Kidney epithelial cell (primary cell): ENCODE measurements at regions not wholly inside any gene's neighbourhood (a gene's known extent, or its start where the extent isn't known, plus 50 kb on each side); places are given as distances from the start of the nearest gene placed in this dataset.
A peak's percentile ranks its signal among the peaks of the same experiment; 100 is the strongest.

ENCODE experiments used
- DNase-seq: peaks from one replicate; pipeline ENCODE4 v3.0.0-alpha.2; 2010; ENCODE audit warnings: low read depth
- H3K27me3 ChIP-seq: 2 replicates; pipeline ENCODE4 v1.6.0; 2011; ENCODE audit warnings: low read length; ENCODE audit not compliant: control insufficient read depth, insufficient read depth
- H3K36me3 ChIP-seq: 2 replicates; pipeline ENCODE4 v1.5.1; 2011; ENCODE audit warnings: low read length; ENCODE audit not compliant: control insufficient read depth, insufficient read depth
- H3K4me3 ChIP-seq: 2 replicates; pipeline ENCODE4 v1.5.1; 2011; ENCODE audit warnings: low read depth, mild to moderate bottlenecking, control low read depth, low read length
- TF ChIP-seq, protein P1 (sequence below): IDR thresholded peaks from 2 replicates; pipeline ENCODE4 v1.5.1; 2011; ENCODE audit warnings: mild to moderate bottlenecking, moderate library complexity, low read length, control low read depth, inconsistent platforms; ENCODE audit not compliant: insufficient read depth, poor library complexity, severe bottlenecking

DNA sequence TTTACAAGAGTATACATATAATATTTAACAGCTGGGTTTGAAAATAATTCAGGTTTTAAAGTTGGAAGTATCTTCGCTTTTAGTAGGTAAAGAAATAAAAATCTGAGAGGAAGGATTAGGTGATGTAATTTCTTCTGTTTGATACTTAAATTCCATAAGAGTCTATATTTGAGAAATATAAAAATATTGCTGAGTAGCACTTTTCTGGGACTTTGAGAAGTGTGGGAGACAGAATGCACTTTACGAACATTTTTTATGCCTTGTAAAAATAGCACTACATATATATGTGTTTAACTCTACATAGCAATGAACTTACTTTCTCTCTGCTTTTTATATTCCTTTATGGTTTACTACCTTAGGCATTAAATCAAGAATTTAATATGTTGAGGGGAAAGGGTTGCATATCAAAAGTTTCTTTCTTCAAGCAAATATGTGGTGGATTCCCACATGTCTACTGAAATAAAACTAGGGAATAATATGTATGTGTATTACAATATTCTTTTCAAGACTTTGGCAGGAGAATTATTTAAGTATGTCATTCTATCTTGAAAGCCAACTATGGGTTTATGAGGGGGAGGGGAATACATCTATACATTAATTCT is 266.7 kb upstream of the ADAMTS5 start:
- Histone ChIP-seq H3K27me3 (no peaks in the 10 kb centered on the region), H3K36me3 (no peaks in the 10 kb centered on the region), H3K4me3 (no peak overlapping the region)
- no peak for DNase-seq
- TF ChIP-seq, protein P1, sequence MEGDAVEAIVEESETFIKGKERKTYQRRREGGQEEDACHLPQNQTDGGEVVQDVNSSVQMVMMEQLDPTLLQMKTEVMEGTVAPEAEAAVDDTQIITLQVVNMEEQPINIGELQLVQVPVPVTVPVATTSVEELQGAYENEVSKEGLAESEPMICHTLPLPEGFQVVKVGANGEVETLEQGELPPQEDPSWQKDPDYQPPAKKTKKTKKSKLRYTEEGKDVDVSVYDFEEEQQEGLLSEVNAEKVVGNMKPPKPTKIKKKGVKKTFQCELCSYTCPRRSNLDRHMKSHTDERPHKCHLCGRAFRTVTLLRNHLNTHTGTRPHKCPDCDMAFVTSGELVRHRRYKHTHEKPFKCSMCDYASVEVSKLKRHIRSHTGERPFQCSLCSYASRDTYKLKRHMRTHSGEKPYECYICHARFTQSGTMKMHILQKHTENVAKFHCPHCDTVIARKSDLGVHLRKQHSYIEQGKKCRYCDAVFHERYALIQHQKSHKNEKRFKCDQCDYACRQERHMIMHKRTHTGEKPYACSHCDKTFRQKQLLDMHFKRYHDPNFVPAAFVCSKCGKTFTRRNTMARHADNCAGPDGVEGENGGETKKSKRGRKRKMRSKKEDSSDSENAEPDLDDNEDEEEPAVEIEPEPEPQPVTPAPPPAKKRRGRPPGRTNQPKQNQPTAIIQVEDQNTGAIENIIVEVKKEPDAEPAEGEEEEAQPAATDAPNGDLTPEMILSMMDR: no peak

DNA sequence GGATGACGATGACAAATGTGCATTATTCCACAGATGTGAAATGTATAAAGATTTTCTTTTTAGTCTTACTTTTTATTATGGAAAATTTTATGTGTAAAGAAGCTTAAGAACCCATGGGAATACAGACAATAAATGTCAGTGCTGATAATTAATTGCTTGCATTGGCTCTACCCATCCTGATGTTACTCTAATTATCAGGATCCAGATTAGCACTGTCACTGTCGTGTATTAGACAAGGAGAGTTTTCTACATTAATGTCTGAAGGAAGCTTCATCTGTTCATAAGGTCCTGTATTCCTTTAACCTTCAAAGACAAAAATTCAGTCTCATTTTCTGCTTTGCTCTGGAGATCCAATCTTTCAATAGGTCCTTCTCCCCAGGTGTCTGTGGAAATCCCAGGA is 259.1 kb upstream of the ADAMTS5 start:
- Histone ChIP-seq H3K4me3 (no peak overlapping the region), H3K27me3 (no peaks in the 10 kb centered on the region), H3K36me3 (no peaks in the 10 kb centered on the region)
- TF ChIP-seq, protein P1: no peak
- no peak for DNase-seq

DNA sequence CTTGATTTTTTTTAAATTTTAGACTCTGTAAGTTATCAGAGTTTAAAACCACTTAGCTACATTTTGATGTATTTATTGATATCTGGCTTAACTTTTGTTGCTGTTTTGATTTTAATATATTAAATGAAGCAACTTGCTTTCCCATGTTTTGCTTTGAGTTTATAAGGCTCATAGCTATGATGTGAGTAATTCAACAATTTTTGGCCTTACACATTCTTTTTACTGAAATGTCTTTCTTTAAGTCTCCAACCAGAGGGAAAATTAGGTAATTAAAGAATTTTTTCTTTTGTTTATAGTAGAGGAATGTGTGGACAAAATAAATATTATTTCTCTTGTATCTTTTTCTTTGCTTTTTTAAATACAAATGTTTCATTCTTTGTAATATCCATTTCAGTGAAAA is 258.3 kb upstream of the ADAMTS5 start:
- H3K36me3 ChIP-seq: no peaks in the 10 kb centered on the region
- H3K27me3 ChIP-seq: no peaks in the 10 kb centered on the region
- no peak overlapping the region for H3K4me3 ChIP-seq
- DNase-seq: no peak
- TF ChIP-seq, protein P1: no peak

DNA sequence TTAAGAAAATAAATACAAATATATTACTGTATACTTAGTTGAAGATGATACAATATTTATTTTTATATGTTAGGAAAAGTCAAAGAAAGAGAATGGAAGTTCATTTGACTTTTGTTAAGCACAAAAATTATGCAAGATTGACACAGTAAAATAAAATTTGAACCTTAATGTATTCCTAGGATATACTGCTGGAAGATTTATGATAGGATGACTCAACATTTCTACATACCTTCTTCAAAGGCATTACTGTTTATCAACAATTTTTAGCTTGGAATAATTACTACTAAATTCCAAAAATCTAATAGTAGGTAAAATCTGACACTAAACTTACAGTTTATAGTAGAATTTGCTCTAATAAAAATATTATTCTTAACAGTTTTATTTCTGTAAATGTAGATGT is 257.3 kb upstream of the ADAMTS5 start:
- Histone ChIP-seq H3K36me3 (no peaks in the 10 kb centered on the region), H3K27me3 (no peaks in the 10 kb centered on the region), H3K4me3 (no peak overlapping the region)
- no peak for DNase-seq
- TF ChIP-seq, protein P1: no peak

DNA sequence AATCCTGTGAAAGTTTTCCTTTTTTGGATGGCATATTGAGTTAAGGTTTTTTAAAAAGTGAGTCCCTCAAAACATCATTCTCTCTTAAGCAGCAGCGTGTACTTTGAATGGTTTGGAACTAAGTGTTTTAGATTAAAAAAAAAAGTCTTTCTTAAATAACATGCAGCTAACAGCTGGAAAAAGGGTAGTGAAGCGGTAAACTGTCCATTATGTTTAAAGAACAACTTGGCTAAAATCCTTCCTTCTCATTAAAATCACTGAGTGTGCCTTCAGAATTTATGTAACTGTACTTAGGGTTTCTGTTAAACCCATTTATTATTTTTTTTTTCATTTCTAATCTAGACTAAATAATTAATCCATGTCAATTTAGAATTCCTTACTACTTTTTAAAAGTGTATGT is 254.2 kb upstream of the ADAMTS5 start:
- Histone ChIP-seq H3K36me3 (no peaks in the 10 kb centered on the region), H3K27me3 (no peaks in the 10 kb centered on the region), H3K4me3 (no peak overlapping the region)
- peak; percentile 4 for DNase-seq
- TF ChIP-seq, protein P1: no peak

DNA sequence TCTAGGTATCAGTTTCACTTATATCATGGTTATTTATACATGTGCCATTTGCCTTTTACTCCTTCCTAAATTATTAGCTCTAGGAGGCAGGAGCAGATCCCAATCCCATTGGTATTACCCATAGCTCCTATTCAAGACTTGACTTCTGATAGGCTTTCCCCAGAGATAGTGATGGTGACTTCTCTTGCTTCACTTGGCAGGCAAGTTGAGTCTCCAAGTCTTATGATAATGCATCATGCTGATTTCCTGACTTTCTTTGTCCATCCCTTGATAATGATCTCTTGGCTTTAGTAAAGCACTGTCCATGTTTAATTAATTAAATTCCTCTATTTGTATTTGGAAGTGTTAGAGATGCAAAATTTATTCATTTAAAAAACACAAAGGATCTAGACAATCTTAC is 253.5 kb upstream of the ADAMTS5 start:
- Histone ChIP-seq H3K4me3 (no peak overlapping the region), H3K36me3 (no peaks in the 10 kb centered on the region), H3K27me3 (no peaks in the 10 kb centered on the region)
- TF ChIP-seq, protein P1: no peak
- no peak for DNase-seq
